ENCODE measurements at regions not wholly inside any gene's neighbourhood (a gene's known extent, or its start where the extent isn't known, plus 50 kb on each side); places are given as distances from the start of the nearest gene placed in this dataset.

DNA sequence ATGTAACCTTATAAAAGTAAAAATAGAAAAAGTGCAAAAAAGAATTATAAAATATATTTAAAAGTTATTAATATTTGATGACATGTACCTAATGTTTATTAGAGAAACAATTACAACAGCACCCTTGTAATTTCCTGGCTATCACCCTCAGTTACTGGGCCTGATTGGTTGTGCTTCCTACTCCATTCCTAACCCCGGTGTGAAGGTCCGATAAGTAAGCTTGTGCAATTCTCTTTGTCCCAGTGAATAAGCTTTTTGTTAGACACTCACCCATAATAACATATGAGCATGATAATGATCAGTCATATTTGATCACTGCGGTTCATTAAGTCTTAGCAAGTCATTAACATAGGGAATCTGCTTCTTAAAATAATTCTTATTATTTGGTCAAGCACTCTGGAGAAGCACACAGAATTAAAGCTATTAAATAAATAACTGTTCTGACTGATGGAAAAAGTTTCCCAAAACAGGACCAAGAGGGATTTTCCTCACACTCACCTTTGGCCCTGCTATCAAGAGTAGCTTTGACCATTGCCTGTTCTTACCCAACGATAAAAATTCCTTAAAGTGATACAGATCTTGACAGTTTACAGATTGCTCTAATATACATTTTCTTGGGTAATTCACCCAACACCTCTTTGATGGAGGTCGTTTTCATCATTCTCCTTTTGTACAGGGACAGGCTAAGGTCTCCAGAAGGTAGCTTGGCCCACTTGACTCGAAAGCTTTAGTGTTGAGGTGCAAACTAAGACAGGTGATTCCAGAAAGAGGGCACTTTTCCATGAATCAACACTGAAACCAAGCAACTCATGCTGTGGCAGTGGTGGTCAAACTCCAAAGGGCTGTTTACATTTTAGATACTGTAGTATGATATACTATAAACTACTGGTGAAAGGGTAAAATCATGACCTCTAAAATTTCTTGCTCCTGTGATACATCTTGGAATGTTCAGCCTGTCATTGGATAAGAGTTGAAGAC is 543.0 kb upstream of the KCNMB2 start:
- Histone ChIP-seq H3K27me3 (ENCODE audit: control insufficient read depth in 2 of 2, insufficient read depth in 2 of 2, low read length in 2 of 2) (no peaks in the 10 kb centered on the region), H3K4me2 (ENCODE audit: insufficient read depth, low read length) (no peak overlapping the region), H3K9me3 (replicated peaks; ENCODE audit: control insufficient read depth, insufficient read depth, low read length) (no peaks in the 10 kb centered on the region), H3K9me1 (replicated peaks; ENCODE audit: control insufficient read depth, extremely low read depth, insufficient read depth, low read length) (no peaks in the 10 kb centered on the region), H3K79me2 (ENCODE audit: control insufficient read depth, insufficient read depth, low read length) (no peaks in the 10 kb centered on the region), H3K27ac (ENCODE audit: insufficient read depth, low read depth, low read length) (no peak overlapping the region), H3K4me1 (ENCODE audit: control insufficient read depth, extremely low read depth, insufficient read depth, low read length) (no peaks in the 10 kb centered on the region), H2AFZ (ENCODE audit: low read depth, low read length) (no peak overlapping the region), H3K4me3 (replicated peaks in 1 of 3; ENCODE audit: insufficient read depth in 1 of 3, low read depth in 1 of 3, low read length in 3 of 3) (no peak overlapping the region), H3K36me3 (ENCODE audit: control insufficient read depth in 2 of 2, extremely low read depth in 1 of 2, insufficient read depth in 2 of 2, low read length in 2 of 2) (no peaks in the 10 kb centered on the region), H4K20me1 (replicated peaks; ENCODE audit: control insufficient read depth, extremely low read depth, insufficient read depth, low read length) (no peaks in the 10 kb centered on the region), H3K9ac (replicated peaks; ENCODE audit: extremely low read depth, insufficient read depth, low read length) (no peak overlapping the region)
- no peak for DNase-seq (ENCODE audit: low read depth, low spot score)
- TF ChIP-seq, protein P1, sequence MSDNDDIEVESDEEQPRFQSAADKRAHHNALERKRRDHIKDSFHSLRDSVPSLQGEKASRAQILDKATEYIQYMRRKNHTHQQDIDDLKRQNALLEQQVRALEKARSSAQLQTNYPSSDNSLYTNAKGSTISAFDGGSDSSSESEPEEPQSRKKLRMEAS (IDR thresholded peaks at IDR 0.05; ENCODE audit: insufficient read depth, insufficient read length), result no peak
- no peak for TF ChIP-seq POLR2A (IDR thresholded peaks at IDR 0.05; ENCODE audit: low read depth, low read length)
- TF ChIP-seq, protein P2, sequence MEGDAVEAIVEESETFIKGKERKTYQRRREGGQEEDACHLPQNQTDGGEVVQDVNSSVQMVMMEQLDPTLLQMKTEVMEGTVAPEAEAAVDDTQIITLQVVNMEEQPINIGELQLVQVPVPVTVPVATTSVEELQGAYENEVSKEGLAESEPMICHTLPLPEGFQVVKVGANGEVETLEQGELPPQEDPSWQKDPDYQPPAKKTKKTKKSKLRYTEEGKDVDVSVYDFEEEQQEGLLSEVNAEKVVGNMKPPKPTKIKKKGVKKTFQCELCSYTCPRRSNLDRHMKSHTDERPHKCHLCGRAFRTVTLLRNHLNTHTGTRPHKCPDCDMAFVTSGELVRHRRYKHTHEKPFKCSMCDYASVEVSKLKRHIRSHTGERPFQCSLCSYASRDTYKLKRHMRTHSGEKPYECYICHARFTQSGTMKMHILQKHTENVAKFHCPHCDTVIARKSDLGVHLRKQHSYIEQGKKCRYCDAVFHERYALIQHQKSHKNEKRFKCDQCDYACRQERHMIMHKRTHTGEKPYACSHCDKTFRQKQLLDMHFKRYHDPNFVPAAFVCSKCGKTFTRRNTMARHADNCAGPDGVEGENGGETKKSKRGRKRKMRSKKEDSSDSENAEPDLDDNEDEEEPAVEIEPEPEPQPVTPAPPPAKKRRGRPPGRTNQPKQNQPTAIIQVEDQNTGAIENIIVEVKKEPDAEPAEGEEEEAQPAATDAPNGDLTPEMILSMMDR (IDR thresholded peaks at IDR 0.05; ENCODE audit: extremely low read depth in 1 of 2, insufficient read depth in 1 of 2, low read depth in 1 of 2, low read length in 2 of 2), result no peak
- POLR2A ChIA-PET, result no interaction called here
- dilution Hi-C loops (cut with MboI; ENCODE audit: extremely low pct_ligation_motif_present, low sequenced_read_pairs) (no loop called here), intact Hi-C loops (cut with micrococcal nuclease) (no loop called here)
- BruUV-seq (replicated peaks), result no TSS peak
- CTCF ChIA-PET, result no interaction called here
- no peak for FAIRE-seq

GRCh38 chr3:177994976-177995375 is 541.3 kb upstream of the KCNMB2 start:
- ChIA-PET POLR2A (no interaction called here), CTCF (no interaction called here)
- H3K27me3 ChIP-seq (ENCODE audit: control insufficient read depth in 2 of 2, insufficient read depth in 2 of 2, low read length in 2 of 2), result no peaks in the 10 kb centered on the region
- H3K9me1 ChIP-seq (replicated peaks; ENCODE audit: control insufficient read depth, extremely low read depth, insufficient read depth, low read length), result no peaks in the 10 kb centered on the region
- no peaks in the 10 kb centered on the region for H3K4me1 ChIP-seq (ENCODE audit: control insufficient read depth, extremely low read depth, insufficient read depth, low read length)
- H3K9me3 ChIP-seq (replicated peaks; ENCODE audit: control insufficient read depth, insufficient read depth, low read length), result no peaks in the 10 kb centered on the region
- TF ChIP-seq FOS (IDR thresholded peaks at IDR 0.05; ENCODE audit: borderline replicate concordance, insufficient read depth, low read length) (no peak), EZH2 (IDR thresholded peaks at IDR 0.05; ENCODE audit: borderline replicate concordance, low read depth, low read length, severe bottlenecking) (no peak), MYC (IDR thresholded peaks at IDR 0.05; ENCODE audit: low read depth, low read length) (no peak), JUN (IDR thresholded peaks at IDR 0.05; ENCODE audit: borderline replicate concordance, insufficient read depth, insufficient read length, low read depth) (no peak), GATA2 (IDR thresholded peaks at IDR 0.05; ENCODE audit: insufficient read depth, insufficient read length, low read depth, low read length) (no peak)
- DNase-seq (ENCODE audit: low read depth, low spot score), result no peak
- no peak for FAIRE-seq
- no peaks in the 10 kb centered on the region for H3K36me3 ChIP-seq (ENCODE audit: control insufficient read depth in 2 of 2, extremely low read depth in 1 of 2, insufficient read depth in 2 of 2, low read length in 2 of 2)
- BruUV-seq (replicated peaks), result no TSS peak
- H3K79me2 ChIP-seq (ENCODE audit: control insufficient read depth, insufficient read depth, low read length), result no peaks in the 10 kb centered on the region
- no peak overlapping the region for H3K4me2 ChIP-seq (ENCODE audit: insufficient read depth, low read length)
- no peak overlapping the region for H3K9ac ChIP-seq (replicated peaks; ENCODE audit: extremely low read depth, insufficient read depth, low read length)
- H4K20me1 ChIP-seq (replicated peaks; ENCODE audit: control insufficient read depth, extremely low read depth, insufficient read depth, low read length), result no peaks in the 10 kb centered on the region
- intact Hi-C loops (cut with micrococcal nuclease) (no loop called here), dilution Hi-C loops (cut with MboI; ENCODE audit: extremely low pct_ligation_motif_present, low sequenced_read_pairs) (no loop called here)
- no peak overlapping the region for H3K27ac ChIP-seq (ENCODE audit: insufficient read depth, low read depth, low read length)
- no peak overlapping the region for H3K4me3 ChIP-seq (replicated peaks in 1 of 3; ENCODE audit: insufficient read depth in 1 of 3, low read depth in 1 of 3, low read length in 3 of 3)
- no peak overlapping the region for H2AFZ ChIP-seq (ENCODE audit: low read depth, low read length)
